Activated CD4-positive, alpha-beta T cell treated with anti-CD3 and anti-CD28 coated beads, Interleukin-2, amount 10 ng/mL, durations not matched to agents 7 days and 5 days (primary cell): ENCODE measurements at regions not wholly inside any gene's neighbourhood (a gene's known extent, or its start where the extent isn't known, plus 50 kb on each side); places are given as distances from the start of the nearest gene placed in this dataset.

Experiments used
- CTCF ChIA-PET: fragments of 350-600 bp; sonication (Branson Sonifier 250); formaldehyde crosslinking; loops from one replicate; lab custom pipeline; 2021; ENCODE audit warnings: antibody characterized with exemption; lab: Charles Lee
- POLR2A ChIA-PET: fragments of 350-600 bp; sonication (Branson Sonifier 250); formaldehyde crosslinking; loops from one replicate; lab custom pipeline; 2021; ENCODE audit warnings: antibody characterized with exemption; lab: Charles Lee
- DNase-seq: peaks from one replicate; pipeline ENCODE4 v3.0.0-alpha.2; 2020
- H3K27ac Mint-ChIP-seq: one replicate; pipeline ENCODE4 v1.8.0; 2021; ENCODE audit warnings: mild to moderate bottlenecking, moderate library complexity, mixed read lengths
- H3K27me3 Mint-ChIP-seq: one replicate; pipeline ENCODE4 v1.8.0; 2021; ENCODE audit warnings: mixed read lengths
- H3K36me3 Mint-ChIP-seq: one replicate; pipeline ENCODE4 v1.8.0; 2021; ENCODE audit warnings: low read depth, mixed read lengths
- H3K4me1 Mint-ChIP-seq: one replicate; pipeline ENCODE4 v1.8.0; 2021; ENCODE audit warnings: mixed read lengths
- H3K4me3 Mint-ChIP-seq: one replicate; pipeline ENCODE4 v1.8.0; 2021; ENCODE audit warnings: mild to moderate bottlenecking, moderate library complexity, mixed read lengths
- H3K9me3 Mint-ChIP-seq: one replicate; pipeline ENCODE4 v1.8.0; 2021; ENCODE audit warnings: mixed read lengths

- POLR2A ChIA-PET, result no interaction called here
- Mint-ChIP-seq H3K4me3 (no peak overlapping the region), H3K9me3 (no peaks in the 10 kb centered on the region), H3K27ac (no peak overlapping the region), H3K4me1 (no peaks in the 10 kb centered on the region), H3K36me3 (no peaks in the 10 kb centered on the region), H3K27me3 (no peaks in the 10 kb centered on the region)
- DNase-seq, result no peak
- CTCF ChIA-PET, result interaction anchor here (0.6 kb wide), 1 partner anchor 1052 kb away, joined by 3 read pairs; no protein-coding TSS in a partner anchor
These were observed 295.5 kb upstream of the DPYD start for GRCh38 chr1:98216304-98216703.

- H3K4me3 Mint-ChIP-seq, result no peak overlapping the region
- no peaks in the 10 kb centered on the region for H3K9me3 Mint-ChIP-seq
- H3K36me3 Mint-ChIP-seq, result no peaks in the 10 kb centered on the region
- no peaks in the 10 kb centered on the region for H3K4me1 Mint-ChIP-seq
- H3K27ac Mint-ChIP-seq, result no peak overlapping the region
- DNase-seq, result no peak
- ChIA-PET POLR2A (no interaction called here), CTCF (no interaction called here)
- no peaks in the 10 kb centered on the region for H3K27me3 Mint-ChIP-seq
These were observed 290.5 kb upstream of the DPYD start for GRCh38 chr1:98211271-98211845.

GRCh38 chr1:98210563-98210962, 289.7 kb upstream of the DPYD start:
- H3K27me3 Mint-ChIP-seq, result no peaks in the 10 kb centered on the region
- H3K9me3 Mint-ChIP-seq, result no peaks in the 10 kb centered on the region
- CTCF ChIA-PET, result no interaction called here
- no peak for DNase-seq
- POLR2A ChIA-PET, result no interaction called here
- no peak overlapping the region for H3K27ac Mint-ChIP-seq
- H3K36me3 Mint-ChIP-seq, result no peaks in the 10 kb centered on the region
- H3K4me3 Mint-ChIP-seq, result no peak overlapping the region
- H3K4me1 Mint-ChIP-seq, result no peaks in the 10 kb centered on the region

- no peaks in the 10 kb centered on the region for H3K27me3 Mint-ChIP-seq
- no peaks in the 10 kb centered on the region for H3K9me3 Mint-ChIP-seq
- no peaks in the 10 kb centered on the region for H3K4me1 Mint-ChIP-seq
- CTCF ChIA-PET, result no interaction called here
- no peak for DNase-seq
- H3K27ac Mint-ChIP-seq, result no peak overlapping the region
- no peaks in the 10 kb centered on the region for H3K36me3 Mint-ChIP-seq
- no peak overlapping the region for H3K4me3 Mint-ChIP-seq
- POLR2A ChIA-PET, result no interaction called here
These were observed 289.2 kb upstream of the DPYD start for GRCh38 chr1:98210064-98210463.

- POLR2A ChIA-PET, result no interaction called here
- no peaks in the 10 kb centered on the region for H3K27me3 Mint-ChIP-seq
- H3K4me3 Mint-ChIP-seq, result no peak overlapping the region
- H3K4me1 Mint-ChIP-seq, result no peaks in the 10 kb centered on the region
- no peaks in the 10 kb centered on the region for H3K36me3 Mint-ChIP-seq
- CTCF ChIA-PET, result no interaction called here
- DNase-seq, result no peak
- no peaks in the 10 kb centered on the region for H3K9me3 Mint-ChIP-seq
- no peak overlapping the region for H3K27ac Mint-ChIP-seq
These were observed 284.6 kb upstream of the DPYD start for GRCh38 chr1:98205291-98206017.

- no peaks in the 10 kb centered on the region for H3K36me3 Mint-ChIP-seq
- ChIA-PET POLR2A (no interaction called here), CTCF (no interaction called here)
- H3K27me3 Mint-ChIP-seq, result no peaks in the 10 kb centered on the region
- H3K9me3 Mint-ChIP-seq, result no peaks in the 10 kb centered on the region
- H3K4me1 Mint-ChIP-seq, result no peaks in the 10 kb centered on the region
- no peak overlapping the region for H3K4me3 Mint-ChIP-seq
- H3K27ac Mint-ChIP-seq, result no peak overlapping the region
- no peak for DNase-seq
These were observed 282.6 kb upstream of the DPYD start for GRCh38 chr1:98203466-98203865.

- no peaks in the 10 kb centered on the region for H3K36me3 Mint-ChIP-seq
- ChIA-PET CTCF (no interaction called here), POLR2A (no interaction called here)
- no peaks in the 10 kb centered on the region for H3K27me3 Mint-ChIP-seq
- no peaks in the 10 kb centered on the region for H3K4me1 Mint-ChIP-seq
- H3K27ac Mint-ChIP-seq, result no peak overlapping the region
- no peaks in the 10 kb centered on the region for H3K9me3 Mint-ChIP-seq
- H3K4me3 Mint-ChIP-seq, result no peak overlapping the region
- no peak for DNase-seq
These were observed 280.8 kb upstream of the DPYD start for GRCh38 chr1:98201666-98202081.

- Mint-ChIP-seq H3K4me3 (no peak overlapping the region), H3K27me3 (no peaks in the 10 kb centered on the region), H3K9me3 (no peaks in the 10 kb centered on the region), H3K27ac (no peak overlapping the region), H3K36me3 (no peaks in the 10 kb centered on the region), H3K4me1 (no peaks in the 10 kb centered on the region)
- no peak for DNase-seq
- POLR2A ChIA-PET, result no interaction called here
- CTCF ChIA-PET, result no interaction called here
These were observed 276.5 kb upstream of the DPYD start for GRCh38 chr1:98197356-98197755.

- DNase-seq, result no peak
- Mint-ChIP-seq H3K9me3 (no peaks in the 10 kb centered on the region), H3K36me3 (no peaks in the 10 kb centered on the region), H3K4me3 (no peak overlapping the region), H3K27ac (no peak overlapping the region), H3K27me3 (no peaks in the 10 kb centered on the region), H3K4me1 (no peaks in the 10 kb centered on the region)
- ChIA-PET POLR2A (no interaction called here), CTCF (no interaction called here)
These were observed 275.2 kb upstream of the DPYD start for GRCh38 chr1:98196012-98196411.

- no peaks in the 10 kb centered on the region for H3K27me3 Mint-ChIP-seq
- no peaks in the 10 kb centered on the region for H3K9me3 Mint-ChIP-seq
- no peak overlapping the region for H3K4me3 Mint-ChIP-seq
- H3K36me3 Mint-ChIP-seq, result no peaks in the 10 kb centered on the region
- DNase-seq, result no peak
- ChIA-PET POLR2A (no interaction called here), CTCF (no interaction called here)
- H3K4me1 Mint-ChIP-seq, result no peaks in the 10 kb centered on the region
- H3K27ac Mint-ChIP-seq, result no peak overlapping the region
These were observed 267.9 kb upstream of the DPYD start for GRCh38 chr1:98188774-98189173.

GRCh38 chr1:98184856-98185255, 264.0 kb upstream of the DPYD start:
- H3K9me3 Mint-ChIP-seq, result no peaks in the 10 kb centered on the region
- no peaks in the 10 kb centered on the region for H3K27me3 Mint-ChIP-seq
- no peak overlapping the region for H3K27ac Mint-ChIP-seq
- no peaks in the 10 kb centered on the region for H3K36me3 Mint-ChIP-seq
- DNase-seq, result no peak
- ChIA-PET POLR2A (no interaction called here), CTCF (no interaction called here)
- no peak overlapping the region for H3K4me3 Mint-ChIP-seq
- no peaks in the 10 kb centered on the region for H3K4me1 Mint-ChIP-seq

GRCh38 chr1:98181036-98181764, 260.4 kb upstream of the DPYD start:
- ChIA-PET POLR2A (interaction anchor here (0.7 kb wide), 2 partner anchors 9 to 1085 kb away, joined by 3 to 5 read pairs; no protein-coding TSS in a partner anchor), CTCF (no interaction called here)
- no peak for DNase-seq
- H3K36me3 Mint-ChIP-seq, result no peaks in the 10 kb centered on the region
- no peaks in the 10 kb centered on the region for H3K9me3 Mint-ChIP-seq
- no peak overlapping the region for H3K4me3 Mint-ChIP-seq
- no peak overlapping the region for H3K27ac Mint-ChIP-seq
- no peaks in the 10 kb centered on the region for H3K4me1 Mint-ChIP-seq
- no peaks in the 10 kb centered on the region for H3K27me3 Mint-ChIP-seq

GRCh38 chr1:98179151-98179773, 258.4 kb upstream of the DPYD start:
- H3K4me1 Mint-ChIP-seq, result no peaks in the 10 kb centered on the region
- no peak overlapping the region for H3K27ac Mint-ChIP-seq
- no peak overlapping the region for H3K4me3 Mint-ChIP-seq
- no peaks in the 10 kb centered on the region for H3K9me3 Mint-ChIP-seq
- ChIA-PET CTCF (no interaction called here), POLR2A (no interaction called here)
- peaks cover 3% of the 10 kb centered on the region for H3K27me3 Mint-ChIP-seq
- H3K36me3 Mint-ChIP-seq, result no peaks in the 10 kb centered on the region
- no peak for DNase-seq
